Heart left ventricle (tissue), 16 donors: ENCODE measurements at regions not wholly inside any gene's neighbourhood (a gene's known extent, or its start where the extent isn't known, plus 50 kb on each side); places are given as distances from the start of the nearest gene placed in this dataset.

ENCODE experiments used
- ATAC-seq, 4 donors: fragments of 200-7000 bp; cut with Tn5 transposase; one replicate each; pipeline ENCODE4 v1.9.1; 2020 to 2022; ENCODE audit warnings: moderate library complexity in 4 of 4, mild to moderate bottlenecking in 3 of 4, moderate number of reproducible peaks in 1 of 4
- DNase-seq, 5 donors: peaks; one replicate each; pipeline ENCODE4 v3.0.0-alpha.2; 2020
- H3K27ac ChIP-seq, 12 donors: fragments of 200-600 bp; sonication (generic) in 4 of 12; one replicate each; pipeline versions ENCODE4 v1.5.0 to v1.8.0; 2016 to 2022; ENCODE audit warnings: mild to moderate bottlenecking in 2 of 12
- H3K27me3 ChIP-seq, 9 donors: fragments of 200-600 bp; sonication (generic) in 2 of 9; one replicate each; pipeline versions ENCODE4 v1.5.1 to v1.8.0; 2016 to 2022; ENCODE audit warnings: mild to moderate bottlenecking in 3 of 9
- H3K36me3 ChIP-seq, 9 donors: fragments of 200-600 bp; sonication (generic) in 2 of 9; one replicate each; pipeline versions ENCODE4 v1.5.0 to v1.8.0; 2018 to 2022; ENCODE audit warnings: mild to moderate bottlenecking in 2 of 9
- H3K4me1 ChIP-seq, 12 donors: fragments of 200-600 bp; sonication (generic) in 4 of 12; one replicate each; pipeline versions ENCODE4 v1.5.0 to v1.8.0; 2016 to 2022; ENCODE audit warnings: mild to moderate bottlenecking in 3 of 12
- H3K4me3 ChIP-seq, 12 donors: fragments of 200-600 bp; sonication (generic) in 4 of 12; one replicate each; pipeline versions ENCODE4 v1.5.0 to v1.8.0; 2017 to 2022; ENCODE audit warnings: mild to moderate bottlenecking in 9 of 12, moderate library complexity in 4 of 12
- H3K9me3 ChIP-seq, 12 donors: fragments of 200-600 bp; sonication (generic) in 4 of 12; one replicate each; pipeline versions ENCODE4 v1.5.0 to v1.8.0; 2016 to 2022; ENCODE audit warnings: mild to moderate bottlenecking in 1 of 12
- POLR2A ChIP-seq, 2 donors: fragments of 450-650 bp; IDR thresholded peaks; one replicate each; pipeline ENCODE4 v1.6.1; 2017; ENCODE audit warnings: antibody characterized with exemption in 2 of 2, mild to moderate bottlenecking in 2 of 2, moderate library complexity in 2 of 2
- WGBS, 4 donors: extraction: QIAGEN DNeasy Blood & Tissue Kit in 2 of 4; methylation state at CpG; one replicate each; pipeline versions ENCODE4 v1.1.5 to v1.1.7; 2013 to 2018; 5-methylcytosine and 5-hydroxymethylcytosine counted together
- intact Hi-C, 10 donors: fragments of 100-400 bp; cut with DNase I; formaldehyde crosslinking; loops; one replicate each; pipeline versions ENCODE4 v1.11.1 to v1.14.2; 2022
- TF ChIP-seq, protein P1 (sequence below), 12 donors: fragments of 200-600 bp; sonication (generic) in 4 of 12; IDR thresholded peaks; one replicate each; pipeline versions ENCODE4 v1.5.0 to v1.8.0; 2018 to 2022; ENCODE audit warnings: antibody characterized with exemption in 12 of 12, mild to moderate bottlenecking in 5 of 12
- donor health status: ischemic (EF 13 %, LVEDD 7.1; RV severe dilation, severe dysfunction).
- donor health status: healthy with polysubstance abuse.
- donor health status: DM: no; HTN: yes; CAD: no.
- donor health status: DM: no; HTN: no; CAD: no.
- donor health status: ischemic (EF 25% LVEDD 6.9; RV normal size, moderate dysfunction).
- donor health status: ischemic (EF 25% LVEDD 5.7; RV mildly dilated, moderate dysfunction).
- donor health status: healthy.
- donor health status: DM: yes; HTN: yes; CAD: no.
- donor health status: ischemic (EF 35%, LVEDD 5.7; RV mildly dilated, moderate dysfunction).
- donor health status: nonischemic (EF 11% LVEDD 7.7; RV severe dilation, severe dysfunction).
- donor health status: DM: yes; HTN: yes; CAD: no.
- donor health status: PGD.
- donor health status: ischemic (EF 29% LVEDD 5.4; RV normal size, mild dysfunction).
- donor health status: nonischemic (EF 23%, LVEDD 6.1; RV moderate dilation, normal function).

DNA sequence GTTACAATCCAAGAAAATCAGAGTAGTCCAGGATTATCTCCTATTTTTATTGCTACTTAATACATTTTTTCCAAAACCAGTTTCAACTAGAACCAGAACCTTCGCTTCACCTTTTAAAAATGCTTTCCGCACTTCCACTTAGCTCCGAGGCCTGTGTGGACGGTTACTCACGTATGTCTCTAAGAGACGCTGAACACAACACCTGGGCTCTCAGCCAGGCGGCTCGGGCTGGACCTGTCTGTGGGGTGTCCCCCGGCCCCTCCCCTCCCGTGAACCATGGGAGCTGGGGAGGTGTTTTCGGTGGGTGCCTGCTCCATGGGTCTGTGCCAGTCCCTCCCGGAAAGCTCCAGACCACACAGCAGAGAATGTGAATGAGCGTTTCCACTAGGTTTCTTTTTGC is 223.8 kb downstream of the GLI2 start:
- Histone ChIP-seq H3K4me3 (no peak overlapping the region), H3K4me1 (peaks cover 0 to 20% (median 0%) of the 10 kb centered on the region in 12 donors), H3K27me3 (no peaks in the 10 kb centered on the region), H3K9me3 (no peaks in the 10 kb centered on the region), H3K36me3 (peaks cover 0 to 5% (median 0%) of the 10 kb centered on the region in 9 donors), H3K27ac (no peak overlapping the region)
- TF ChIP-seq, protein P1, sequence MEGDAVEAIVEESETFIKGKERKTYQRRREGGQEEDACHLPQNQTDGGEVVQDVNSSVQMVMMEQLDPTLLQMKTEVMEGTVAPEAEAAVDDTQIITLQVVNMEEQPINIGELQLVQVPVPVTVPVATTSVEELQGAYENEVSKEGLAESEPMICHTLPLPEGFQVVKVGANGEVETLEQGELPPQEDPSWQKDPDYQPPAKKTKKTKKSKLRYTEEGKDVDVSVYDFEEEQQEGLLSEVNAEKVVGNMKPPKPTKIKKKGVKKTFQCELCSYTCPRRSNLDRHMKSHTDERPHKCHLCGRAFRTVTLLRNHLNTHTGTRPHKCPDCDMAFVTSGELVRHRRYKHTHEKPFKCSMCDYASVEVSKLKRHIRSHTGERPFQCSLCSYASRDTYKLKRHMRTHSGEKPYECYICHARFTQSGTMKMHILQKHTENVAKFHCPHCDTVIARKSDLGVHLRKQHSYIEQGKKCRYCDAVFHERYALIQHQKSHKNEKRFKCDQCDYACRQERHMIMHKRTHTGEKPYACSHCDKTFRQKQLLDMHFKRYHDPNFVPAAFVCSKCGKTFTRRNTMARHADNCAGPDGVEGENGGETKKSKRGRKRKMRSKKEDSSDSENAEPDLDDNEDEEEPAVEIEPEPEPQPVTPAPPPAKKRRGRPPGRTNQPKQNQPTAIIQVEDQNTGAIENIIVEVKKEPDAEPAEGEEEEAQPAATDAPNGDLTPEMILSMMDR (IDR thresholded peaks at IDR 0.05): no peak
- TF ChIP-seq POLR2A (IDR thresholded peaks at IDR 0.05): no peak
- intact Hi-C loops: loop anchor here in 1 of 10 donors (10.0 kb wide), 1 partner anchor 225 kb away; the partner anchor contains the start of gene GLI2
- 37 to 58% (median 47%) methylated on average over 12 to 13 of the region's 13 CpGs for WGBS, 4 donors
- peak in 3 of 4 donors; percentile 38 to 77 (median 69) for ATAC-seq
- DNase-seq: peak in 4 of 5 donors; percentile 28 to 76 (median 56)

DNA sequence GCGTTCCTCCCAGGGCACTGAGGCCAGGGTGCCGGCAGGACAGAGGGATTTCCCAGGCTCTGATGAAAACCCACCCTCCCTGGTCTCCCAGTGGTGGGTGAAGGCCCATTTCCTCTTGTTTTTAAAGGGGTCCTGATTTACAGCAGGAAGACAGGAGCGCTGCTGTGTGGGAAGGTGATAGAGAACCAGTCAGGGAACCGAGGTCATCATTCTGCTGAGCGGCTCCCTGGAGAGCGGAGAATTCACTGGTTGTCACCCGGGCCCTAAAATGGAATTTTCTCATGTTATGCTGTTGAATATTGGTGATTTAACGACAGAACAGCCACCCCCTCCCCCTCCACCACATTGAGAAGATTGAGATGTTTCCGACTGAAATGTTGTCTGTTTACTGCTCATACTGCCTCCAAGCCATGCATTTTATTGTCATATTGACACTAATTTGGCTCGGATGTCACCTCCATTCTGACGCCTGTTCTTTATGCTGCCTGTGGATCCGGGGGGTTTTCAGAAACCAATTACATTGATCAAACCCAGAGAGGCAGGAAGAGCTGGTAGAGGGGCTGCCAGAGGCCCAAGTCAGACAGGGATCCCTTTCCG is 225.2 kb downstream of the GLI2 start:
- WGBS, 4 donors: 85 to 88% (median 85%) methylated on average over 13 of the region's 13 CpGs
- no peak for DNase-seq
- Histone ChIP-seq H3K36me3 (peaks cover 0 to 5% (median 0%) of the 10 kb centered on the region in 9 donors), H3K27me3 (no peaks in the 10 kb centered on the region), H3K9me3 (no peaks in the 10 kb centered on the region), H3K4me1 (peaks cover 0 to 20% (median 0%) of the 10 kb centered on the region in 12 donors), H3K27ac (no peak overlapping the region), H3K4me3 (no peak overlapping the region)
- TF ChIP-seq POLR2A (IDR thresholded peaks at IDR 0.05): no peak
- TF ChIP-seq, protein P1 (IDR thresholded peaks at IDR 0.05): no peak
- no peak for ATAC-seq
- intact Hi-C loops: loop anchor here in 1 of 10 donors (10.0 kb wide), 1 partner anchor 146 kb away; no protein-coding TSS in a partner anchor

- intact Hi-C loops: loop anchor here in 1 of 10 donors (10.0 kb wide), 1 partner anchor 147 kb away; no protein-coding TSS in a partner anchor
- DNase-seq (no peak), ATAC-seq (no peak)
- H3K27me3 ChIP-seq: no peaks in the 10 kb centered on the region
- no peaks in the 10 kb centered on the region for H3K9me3 ChIP-seq
- TF ChIP-seq, protein P1 (IDR thresholded peaks at IDR 0.05): no peak
- no peak for TF ChIP-seq POLR2A (IDR thresholded peaks at IDR 0.05)
- no peak overlapping the region for H3K27ac ChIP-seq
- peaks cover 0 to 5% (median 0%) of the 10 kb centered on the region in 9 donors for H3K36me3 ChIP-seq
- H3K4me3 ChIP-seq: no peak overlapping the region
- 73 to 78% (median 77%) methylated on average over 11 of the region's 11 CpGs for WGBS, 4 donors
- peaks cover 0 to 20% (median 0%) of the 10 kb centered on the region in 12 donors for H3K4me1 ChIP-seq
These were observed 225.7 kb downstream of the GLI2 start for GRCh38 chr2:120961396-120961795.

- intact Hi-C loops: loop anchor here in 1 of 10 donors (10.0 kb wide), 1 partner anchor 149 kb away; no protein-coding TSS in a partner anchor
- WGBS, 4 donors: 79 to 85% (median 81%) methylated on average over 12 of the region's 12 CpGs
- Histone ChIP-seq H3K4me3 (no peak overlapping the region), H3K27ac (no peak overlapping the region), H3K4me1 (peaks cover 0 to 5% (median 0%) of the 10 kb centered on the region in 12 donors), H3K9me3 (no peaks in the 10 kb centered on the region), H3K27me3 (no peaks in the 10 kb centered on the region), H3K36me3 (peaks cover 0 to 10% (median 0%) of the 10 kb centered on the region in 9 donors)
- TF ChIP-seq, protein P1 (IDR thresholded peaks at IDR 0.05): no peak
- DNase-seq (no peak), ATAC-seq (no peak)
These were observed 228.5 kb downstream of the GLI2 start for GRCh38 chr2:120963997-120964705.
